Subcutaneous abdominal adipose tissue (tissue), 5 donors: ENCODE measurements at regions not wholly inside any gene's neighbourhood (a gene's known extent, or its start where the extent isn't known, plus 50 kb on each side); places are given as distances from the start of the nearest gene placed in this dataset.
"Not testable (repeated sequence)": the region's sequence is repeated elsewhere in the genome, so short reads cannot be mapped to it uniquely, and the experiment has no call there.

ENCODE experiments used
- H3K27ac ChIP-seq: one replicate; pipeline ENCODE4 v1.7.0; 2013; ENCODE audit warnings: low read depth, mild to moderate bottlenecking, inconsistent platforms, low read length, moderate library complexity
- H3K27me3 ChIP-seq, 5 donors: one replicate each; pipeline ENCODE4 v1.7.0; 2013; ENCODE audit warnings: low read length in 5 of 5, inconsistent platforms in 1 of 5; ENCODE audit not compliant: control insufficient read depth in 5 of 5, insufficient read depth in 4 of 5
- H3K36me3 ChIP-seq, 5 donors: one replicate each; pipeline ENCODE4 v1.7.0; 2013; ENCODE audit warnings: low read length in 5 of 5; ENCODE audit not compliant: control insufficient read depth in 5 of 5, insufficient read depth in 5 of 5
- H3K4me1 ChIP-seq, 5 donors: one replicate each; pipeline ENCODE4 v1.7.0; 2013; ENCODE audit warnings: low read length in 5 of 5, mild to moderate bottlenecking in 3 of 5, moderate library complexity in 1 of 5; ENCODE audit not compliant: control insufficient read depth in 5 of 5, insufficient read depth in 5 of 5
- H3K4me3 ChIP-seq, 5 donors: one replicate each; pipeline ENCODE4 v1.7.0; 2013; ENCODE audit warnings: low read length in 5 of 5, low read depth in 1 of 5
- H3K9ac ChIP-seq, 5 donors: one replicate each; pipeline ENCODE4 v1.7.0; 2013; ENCODE audit warnings: low read length in 5 of 5, mild to moderate bottlenecking in 4 of 5, moderate library complexity in 3 of 5
- H3K9me3 ChIP-seq, 5 donors: one replicate each; pipeline ENCODE4 v1.7.0; 2013; ENCODE audit warnings: low read length in 5 of 5; ENCODE audit not compliant: control insufficient read depth in 5 of 5
- donor health status: healthy.
- donor health status: healthy.
- donor health status: healthy.
- donor health status: healthy.
- donor health status: healthy.

- Histone ChIP-seq H3K9me3 (peaks cover 3 to 13% (median 9%) of the 10 kb centered on the region in 5 donors), H3K9ac (no peak overlapping the region), H3K27ac (no peak overlapping the region), H3K27me3 (no peaks in the 10 kb centered on the region), H3K36me3 (no peaks in the 10 kb centered on the region), H3K4me1 (no peaks in the 10 kb centered on the region), H3K4me3 (no peak overlapping the region)
These were observed 213.0 kb downstream of the BUB3 start for GRCh38 chr10:123367195-123367594.

GRCh38 chr10:123371626-123372025 lies 217.4 kb downstream of the BUB3 start:
- H3K4me3 ChIP-seq, H3K27ac ChIP-seq, H3K36me3 ChIP-seq, H3K27me3 ChIP-seq, H3K4me1 ChIP-seq, H3K9ac ChIP-seq: not testable (repeated sequence)
- peaks cover 3 to 13% (median 9%) of the 10 kb centered on the region in 5 donors for H3K9me3 ChIP-seq

GRCh38 chr10:123373591-123373990 lies 219.4 kb downstream of the BUB3 start:
- Histone ChIP-seq H3K36me3 (no peaks in the 10 kb centered on the region), H3K4me1 (peaks cover 0 to 2% (median 0%) of the 10 kb centered on the region in 5 donors), H3K27ac (no peak overlapping the region), H3K27me3 (no peaks in the 10 kb centered on the region), H3K9me3 (peaks cover 3 to 13% (median 9%) of the 10 kb centered on the region in 5 donors), H3K9ac (no peak overlapping the region), H3K4me3 (no peak overlapping the region)

GRCh38 chr10:123375097-123375496 lies 220.9 kb downstream of the BUB3 start:
- Histone ChIP-seq H3K4me3 (no peak overlapping the region), H3K27ac (no peak overlapping the region), H3K27me3 (peaks cover 0 to 5% (median 0%) of the 10 kb centered on the region in 5 donors), H3K4me1 (peaks cover 0 to 2% (median 0%) of the 10 kb centered on the region in 5 donors), H3K9me3 (peaks cover 3 to 8% (median 7%) of the 10 kb centered on the region in 5 donors), H3K36me3 (no peaks in the 10 kb centered on the region), H3K9ac (no peak overlapping the region)

- H3K9ac ChIP-seq, result no peak overlapping the region
- H3K27me3 ChIP-seq, result peaks cover 0 to 5% (median 0%) of the 10 kb centered on the region in 5 donors
- no peak overlapping the region for H3K4me3 ChIP-seq
- no peaks in the 10 kb centered on the region for H3K36me3 ChIP-seq
- no peak overlapping the region for H3K27ac ChIP-seq
- H3K9me3 ChIP-seq, result peaks cover 0 to 4% (median 1%) of the 10 kb centered on the region in 5 donors
- H3K4me1 ChIP-seq, result peaks cover 0 to 2% (median 0%) of the 10 kb centered on the region in 5 donors
These were observed 221.5 kb downstream of the BUB3 start for GRCh38 chr10:123375738-123376137.

GRCh38 chr10:123377883-123378282 lies 223.7 kb downstream of the BUB3 start:
- Histone ChIP-seq H3K27ac (no peak overlapping the region), H3K27me3 (peaks cover 0 to 8% (median 0%) of the 10 kb centered on the region in 5 donors), H3K36me3 (no peaks in the 10 kb centered on the region)

GRCh38 chr10:123378302-123378701 lies 224.1 kb downstream of the BUB3 start:
- Histone ChIP-seq H3K9ac (no peak overlapping the region), H3K4me3 (no peak overlapping the region), H3K27ac (no peak overlapping the region), H3K27me3 (peaks cover 0 to 8% (median 0%) of the 10 kb centered on the region in 5 donors), H3K4me1 (peaks cover 0 to 2% (median 0%) of the 10 kb centered on the region in 5 donors), H3K36me3 (no peaks in the 10 kb centered on the region), H3K9me3 (no peaks in the 10 kb centered on the region)

More at GRCh38 chr10:123377883-123378282, 223.7 kb downstream of the BUB3 start:
- H3K9me3 ChIP-seq, result no peaks in the 10 kb centered on the region
- H3K9ac ChIP-seq, result no peak overlapping the region
- H3K4me1 ChIP-seq, result peaks cover 0 to 2% (median 0%) of the 10 kb centered on the region in 5 donors
- no peak overlapping the region for H3K4me3 ChIP-seq

- peaks cover 0 to 2% (median 0%) of the 10 kb centered on the region in 5 donors for H3K4me1 ChIP-seq
- no peak overlapping the region for H3K27ac ChIP-seq
- peaks cover 0 to 8% (median 0%) of the 10 kb centered on the region in 5 donors for H3K27me3 ChIP-seq
- no peaks in the 10 kb centered on the region for H3K9me3 ChIP-seq
- H3K9ac ChIP-seq, result no peak overlapping the region
- H3K4me3 ChIP-seq, result no peak overlapping the region
- H3K36me3 ChIP-seq, result no peaks in the 10 kb centered on the region
These were observed 225.0 kb downstream of the BUB3 start for GRCh38 chr10:123379156-123379555.

- H3K9me3 ChIP-seq, result peaks cover 4 to 12% (median 8%) of the 10 kb centered on the region in 5 donors
These were observed 226.4 kb downstream of the BUB3 start for GRCh38 chr10:123380491-123381085.

GRCh38 chr10:123381224-123381623 lies 227.0 kb downstream of the BUB3 start:
- peaks cover 0 to 2% (median 0%) of the 10 kb centered on the region in 5 donors for H3K4me1 ChIP-seq
- H3K9me3 ChIP-seq, result peaks cover 7 to 14% (median 12%) of the 10 kb centered on the region in 5 donors
- H3K4me3 ChIP-seq, result no peak overlapping the region
- no peaks in the 10 kb centered on the region for H3K36me3 ChIP-seq
- H3K9ac ChIP-seq, result no peak overlapping the region
- H3K27ac ChIP-seq, result no peak overlapping the region
- H3K27me3 ChIP-seq, result peaks cover 0 to 8% (median 0%) of the 10 kb centered on the region in 5 donors

More at GRCh38 chr10:123380491-123381085, 226.4 kb downstream of the BUB3 start:
- Histone ChIP-seq H3K36me3 (no peaks in the 10 kb centered on the region), H3K27ac (no peak overlapping the region), H3K27me3 (peaks cover 0 to 8% (median 0%) of the 10 kb centered on the region in 5 donors), H3K4me1 (peaks cover 0 to 2% (median 0%) of the 10 kb centered on the region in 5 donors), H3K4me3 (no peak overlapping the region), H3K9ac (no peak overlapping the region)
